ENCODE measurements at regions not wholly inside any gene's neighbourhood (a gene's known extent, or its start where the extent isn't known, plus 50 kb on each side); places are given as distances from the start of the nearest gene placed in this dataset.
A peak's percentile ranks its signal among the peaks of the same experiment; 100 is the strongest.

DNA sequence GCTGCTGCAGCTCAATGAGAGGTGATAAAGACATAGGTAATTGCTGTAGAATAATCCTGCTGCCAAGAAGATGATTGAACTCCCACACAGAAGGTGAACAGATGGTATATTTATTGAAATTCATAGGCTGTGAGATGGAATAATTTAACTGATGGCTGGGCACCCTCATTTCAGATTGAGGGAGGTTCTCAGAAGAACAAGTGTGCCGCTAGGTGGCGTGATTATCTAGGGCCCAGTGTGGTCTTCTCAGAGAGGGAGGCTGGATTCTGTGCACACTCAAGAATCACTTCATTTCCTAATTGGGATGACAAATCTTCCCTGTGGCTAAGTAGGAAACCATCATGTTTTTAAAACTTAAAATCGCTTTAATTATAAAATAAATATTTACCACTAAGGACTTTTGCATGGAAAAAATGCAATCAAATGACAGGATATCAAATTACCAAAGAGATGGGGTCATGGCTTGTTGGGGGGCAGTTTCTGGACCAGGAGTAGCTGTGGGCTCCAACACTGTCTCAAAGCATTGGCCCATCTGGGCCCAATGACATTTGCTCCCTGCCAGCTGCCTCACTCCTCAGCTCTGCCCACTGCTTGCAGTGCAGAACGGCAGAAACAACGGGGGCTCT, 132.3 kb downstream of the SNAPC1 start:
- CTCF ChIA-PET, result interaction anchor here (0.6 to 1.3 kb wide), 3 partner anchors 209 to 232 kb away, joined by 4 to 7 read pairs (median 4); no protein-coding TSS in a partner anchor
- DNase-seq, result peak; percentile 70

More for the DNA sequence above, 132.3 kb downstream of the SNAPC1 start:
- Histone ChIP-seq H2BK5ac (ENCODE audit: low read depth, low read length, poor library complexity, severe bottlenecking) (no peak overlapping the region), H4K20me1 (ENCODE audit: insufficient read depth, low read length) (no peaks in the 10 kb centered on the region), H2BK15ac (ENCODE audit: low read depth, low read length) (no peak overlapping the region), H3K4ac (ENCODE audit: low read depth, low read length) (no peak overlapping the region), H3K4me3 (ENCODE audit: insufficient read depth, low read depth, low read length) (no peak overlapping the region), H3K4me1 (ENCODE audit: control insufficient read depth, insufficient read depth, low read length) (no peaks in the 10 kb centered on the region), H3K27me3 (ENCODE audit: control insufficient read depth, insufficient read depth, low read length) (peaks cover 17% of the 10 kb centered on the region), H3K9ac (ENCODE audit: low read depth, low read length) (no peak overlapping the region), H2AK9ac (replicated peaks; ENCODE audit: low read depth, low read length, poor library complexity) (no peak overlapping the region), H4K8ac (ENCODE audit: low read depth in 2 of 2, low read length in 2 of 2) (no peak overlapping the region), H3K79me1 (ENCODE audit: low read depth in 1 of 2, low read length in 2 of 2) (no peaks in the 10 kb centered on the region), H2BK20ac (ENCODE audit: low read depth, low read length) (no peak overlapping the region), H3K14ac (replicated peaks; ENCODE audit: low read depth, low read length) (no peak overlapping the region), H3K56ac (ENCODE audit: extremely low read depth, insufficient read depth, low read length) (no peak overlapping the region), H3K23ac (ENCODE audit: low read depth, low read length) (no peak overlapping the region), H2BK120ac (ENCODE audit: low read depth, low read length) (no peak overlapping the region), H3K4me2 (ENCODE audit: low read depth, low read length) (no peak overlapping the region), H4K5ac (ENCODE audit: low read depth, low read length) (no peak overlapping the region), H2AFZ (replicated peaks; ENCODE audit: low read length, poor library complexity) (peak overlapping the region; percentile 44), H3K36me3 (ENCODE audit: control insufficient read depth, insufficient read depth, low read length) (no peaks in the 10 kb centered on the region), H3K27ac (ENCODE audit: insufficient read depth, low read length) (no peak overlapping the region), H2AK5ac (ENCODE audit: low read depth, low read length) (no peak overlapping the region), H3K9me3 (ENCODE audit: control insufficient read depth, insufficient read depth, low read length) (no peaks in the 10 kb centered on the region), H4K91ac (ENCODE audit: insufficient read depth, low read depth, low read length) (no peak overlapping the region), H3K18ac (ENCODE audit: low read depth, low read length) (no peak overlapping the region), H3K9me1 (ENCODE audit: insufficient read depth, low read length) (no peaks in the 10 kb centered on the region)
- TF ChIP-seq POLR2A (IDR thresholded peaks at IDR 0.05; ENCODE audit: low read depth, low read length), result no peak
- TF ChIP-seq RAD21 (IDR thresholded peaks at IDR 0.05; ENCODE audit: low read length), result peak; percentile 81
- TF ChIP-seq, protein P1, sequence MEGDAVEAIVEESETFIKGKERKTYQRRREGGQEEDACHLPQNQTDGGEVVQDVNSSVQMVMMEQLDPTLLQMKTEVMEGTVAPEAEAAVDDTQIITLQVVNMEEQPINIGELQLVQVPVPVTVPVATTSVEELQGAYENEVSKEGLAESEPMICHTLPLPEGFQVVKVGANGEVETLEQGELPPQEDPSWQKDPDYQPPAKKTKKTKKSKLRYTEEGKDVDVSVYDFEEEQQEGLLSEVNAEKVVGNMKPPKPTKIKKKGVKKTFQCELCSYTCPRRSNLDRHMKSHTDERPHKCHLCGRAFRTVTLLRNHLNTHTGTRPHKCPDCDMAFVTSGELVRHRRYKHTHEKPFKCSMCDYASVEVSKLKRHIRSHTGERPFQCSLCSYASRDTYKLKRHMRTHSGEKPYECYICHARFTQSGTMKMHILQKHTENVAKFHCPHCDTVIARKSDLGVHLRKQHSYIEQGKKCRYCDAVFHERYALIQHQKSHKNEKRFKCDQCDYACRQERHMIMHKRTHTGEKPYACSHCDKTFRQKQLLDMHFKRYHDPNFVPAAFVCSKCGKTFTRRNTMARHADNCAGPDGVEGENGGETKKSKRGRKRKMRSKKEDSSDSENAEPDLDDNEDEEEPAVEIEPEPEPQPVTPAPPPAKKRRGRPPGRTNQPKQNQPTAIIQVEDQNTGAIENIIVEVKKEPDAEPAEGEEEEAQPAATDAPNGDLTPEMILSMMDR (conservative IDR thresholded peaks at IDR 0.05; ENCODE audit: low read depth, low read length), result peak; percentile 77
- TF ChIP-seq SMC3 (IDR thresholded peaks at IDR 0.05; ENCODE audit: low read depth, low read length), result peak; percentile 84
- in situ Hi-C loops (cut with MboI; ENCODE audit: low sequenced_read_pairs), result no loop called here
- POLR2A ChIA-PET (ENCODE audit: unreplicated experiment), result no interaction called here
- ATAC-seq (ENCODE audit: low read depth), result peak; percentile 91
- dilution Hi-C loops (cut with HindIII; ENCODE audit: low sequenced_read_pairs, unreplicated experiment), result no loop called here
- no TSS peak for BruUV-seq (replicated peaks)
- WGBS, 2 experiments (ENCODE audit: extremely low coverage in 2 of 2, insufficient read length in 1 of 2), result no CpG with 5 or more reads among the region's 5 CpGs
- intact Hi-C loops (cut with micrococcal nuclease), result loop anchor here (1.0 kb wide), 1 partner anchor 233 kb away; no protein-coding TSS in a partner anchor

All from IMR-90 (cell line).